NT2/D1 (cell line): ENCODE measurements at regions not wholly inside any gene's neighbourhood (a gene's known extent, or its start where the extent isn't known, plus 50 kb on each side); places are given as distances from the start of the nearest gene placed in this dataset.

Experiments
- YY1 ChIP-seq: IDR thresholded peaks from 2 replicates; pipeline ENCODE4 v1.6.1; 2011; ENCODE audit not compliant: insufficient read length, insufficient read depth
- ZNF274 ChIP-seq: IDR thresholded peaks from 2 replicates; pipeline ENCODE4 v1.6.1; 2011; ENCODE audit warnings: mild to moderate bottlenecking, low read depth, low read length

DNA sequence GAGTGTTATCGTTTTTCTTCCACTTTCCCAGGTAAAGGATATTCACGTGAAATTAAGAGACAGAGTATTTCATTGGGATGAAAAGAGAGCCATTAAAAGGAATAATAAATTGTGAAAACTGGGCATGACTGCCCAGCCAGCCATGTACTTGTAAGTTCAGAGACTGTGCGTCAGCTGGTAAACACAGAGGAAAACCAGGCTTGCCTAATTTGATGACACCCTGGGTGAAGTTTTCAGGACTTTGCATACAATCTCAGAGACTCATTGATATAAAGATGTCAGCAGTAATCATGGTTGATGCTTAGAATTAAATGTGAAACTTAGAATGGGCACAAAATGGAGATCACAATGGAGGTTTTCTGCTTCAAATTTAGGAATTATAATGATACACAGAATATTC lies 153.5 kb upstream of the ZEB2 start:
- no peak for TF ChIP-seq YY1
- no peak for TF ChIP-seq ZNF274
